ENCODE measurements at regions not wholly inside any gene's neighbourhood (a gene's known extent, or its start where the extent isn't known, plus 50 kb on each side); places are given as distances from the start of the nearest gene placed in this dataset.

- TF ChIP-seq NR2C2 (CRISPR knock-in tag; IDR thresholded peaks at IDR 0.05; ENCODE audit: borderline replicate concordance) (no peak), ZNF251 (CRISPR knock-in tag; IDR thresholded peaks at IDR 0.05) (no peak), ZNF260 (CRISPR knock-in tag; IDR thresholded peaks at IDR 0.05; ENCODE audit: borderline replicate concordance, low read depth) (no peak), POLR2A (IDR thresholded peaks at IDR 0.05; ENCODE audit: insufficient read depth in 1 of 2, low read depth in 2 of 2, low read length in 2 of 2) (no peak), FOXK1 (CRISPR knock-in tag; IDR thresholded peaks at IDR 0.05; ENCODE audit: borderline replicate concordance, low read depth) (no peak), SIN3A (IDR thresholded peaks at IDR 0.05; ENCODE audit: borderline replicate concordance, low read depth, low read length) (no peak)
- TF ChIP-seq, protein P1, sequence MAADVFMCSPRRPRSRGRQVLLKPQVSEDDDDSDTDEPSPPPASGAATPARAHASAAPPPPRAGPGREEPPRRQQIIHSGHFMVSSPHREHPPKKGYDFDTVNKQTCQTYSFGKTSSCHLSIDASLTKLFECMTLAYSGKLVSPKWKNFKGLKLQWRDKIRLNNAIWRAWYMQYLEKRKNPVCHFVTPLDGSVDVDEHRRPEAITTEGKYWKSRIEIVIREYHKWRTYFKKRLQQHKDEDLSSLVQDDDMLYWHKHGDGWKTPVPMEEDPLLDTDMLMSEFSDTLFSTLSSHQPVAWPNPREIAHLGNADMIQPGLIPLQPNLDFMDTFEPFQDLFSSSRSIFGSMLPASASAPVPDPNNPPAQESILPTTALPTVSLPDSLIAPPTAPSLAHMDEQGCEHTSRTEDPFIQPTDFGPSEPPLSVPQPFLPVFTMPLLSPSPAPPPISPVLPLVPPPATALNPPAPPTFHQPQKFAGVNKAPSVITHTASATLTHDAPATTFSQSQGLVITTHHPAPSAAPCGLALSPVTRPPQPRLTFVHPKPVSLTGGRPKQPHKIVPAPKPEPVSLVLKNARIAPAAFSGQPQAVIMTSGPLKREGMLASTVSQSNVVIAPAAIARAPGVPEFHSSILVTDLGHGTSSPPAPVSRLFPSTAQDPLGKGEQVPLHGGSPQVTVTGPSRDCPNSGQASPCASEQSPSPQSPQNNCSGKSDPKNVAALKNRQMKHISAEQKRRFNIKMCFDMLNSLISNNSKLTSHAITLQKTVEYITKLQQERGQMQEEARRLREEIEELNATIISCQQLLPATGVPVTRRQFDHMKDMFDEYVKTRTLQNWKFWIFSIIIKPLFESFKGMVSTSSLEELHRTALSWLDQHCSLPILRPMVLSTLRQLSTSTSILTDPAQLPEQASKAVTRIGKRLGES (CRISPR knock-in tag; IDR thresholded peaks at IDR 0.05; ENCODE audit: borderline replicate concordance) = no peak
- TF ChIP-seq, protein P2, sequence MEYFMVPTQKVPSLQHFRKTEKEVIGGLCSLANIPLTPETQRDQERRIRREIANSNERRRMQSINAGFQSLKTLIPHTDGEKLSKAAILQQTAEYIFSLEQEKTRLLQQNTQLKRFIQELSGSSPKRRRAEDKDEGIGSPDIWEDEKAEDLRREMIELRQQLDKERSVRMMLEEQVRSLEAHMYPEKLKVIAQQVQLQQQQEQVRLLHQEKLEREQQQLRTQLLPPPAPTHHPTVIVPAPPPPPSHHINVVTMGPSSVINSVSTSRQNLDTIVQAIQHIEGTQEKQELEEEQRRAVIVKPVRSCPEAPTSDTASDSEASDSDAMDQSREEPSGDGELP (IDR thresholded peaks at IDR 0.05; ENCODE audit: borderline replicate concordance, low read depth) = no peak
Measured at GRCh38 chr2:204292439-204292838, 252.8 kb upstream of the PARD3B start.
